OCI-LY7 (cell line): ENCODE measurements at regions not wholly inside any gene's neighbourhood (a gene's known extent, or its start where the extent isn't known, plus 50 kb on each side); places are given as distances from the start of the nearest gene placed in this dataset.

Experiments
- EZH2phosphoT487 ChIP-seq: fragments of 200-600 bp; sonication (generic); IDR thresholded peaks from 2 replicates; pipeline ENCODE4 v1.6.1; 2018; ENCODE audit warnings: low read depth, borderline replicate concordance, mild to moderate bottlenecking, mixed run types, antibody characterized with exemption, low read length, moderate library complexity, mixed read lengths
- TF ChIP-seq, protein P1 (sequence below): fragments of 200-600 bp; sonication (generic); conservative IDR thresholded peaks from 2 replicates; pipeline ENCODE4 v1.5.1; 2014; ENCODE audit warnings: mild to moderate bottlenecking, antibody characterized with exemption, low read length, moderate library complexity, mixed read lengths

DNA sequence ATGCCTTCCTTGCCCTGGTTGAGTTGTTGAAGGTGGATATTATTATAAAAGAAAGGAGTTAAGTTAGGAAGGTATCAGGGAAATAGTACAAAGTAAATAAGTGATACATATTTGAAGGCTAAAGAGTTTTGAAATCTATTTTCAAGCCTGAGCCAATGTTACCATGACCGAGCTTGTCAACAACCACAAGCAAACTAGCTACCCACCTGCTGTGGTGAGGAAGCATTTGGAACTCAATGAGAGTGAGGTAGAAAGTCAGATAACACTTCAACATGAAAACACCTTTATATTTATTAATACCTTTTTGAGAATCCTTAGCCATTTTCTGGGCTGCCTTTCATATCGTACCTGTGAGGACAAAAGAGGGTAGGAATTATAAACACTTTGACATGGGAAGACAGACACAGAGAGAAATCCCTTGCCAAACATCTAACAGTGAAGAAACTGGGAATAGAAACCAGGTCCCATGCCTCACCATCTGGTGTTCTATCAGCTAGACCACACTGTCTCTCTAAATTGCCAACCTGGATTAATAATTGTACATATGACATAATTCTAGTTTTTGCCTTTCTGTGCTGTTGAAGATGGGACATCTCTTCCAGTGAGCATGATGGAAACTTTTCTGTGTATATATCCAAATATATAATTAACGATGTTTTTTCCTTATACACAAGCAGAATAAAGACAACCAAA, 606.4 kb upstream of the NR3C2 start:
- TF ChIP-seq, protein P1, sequence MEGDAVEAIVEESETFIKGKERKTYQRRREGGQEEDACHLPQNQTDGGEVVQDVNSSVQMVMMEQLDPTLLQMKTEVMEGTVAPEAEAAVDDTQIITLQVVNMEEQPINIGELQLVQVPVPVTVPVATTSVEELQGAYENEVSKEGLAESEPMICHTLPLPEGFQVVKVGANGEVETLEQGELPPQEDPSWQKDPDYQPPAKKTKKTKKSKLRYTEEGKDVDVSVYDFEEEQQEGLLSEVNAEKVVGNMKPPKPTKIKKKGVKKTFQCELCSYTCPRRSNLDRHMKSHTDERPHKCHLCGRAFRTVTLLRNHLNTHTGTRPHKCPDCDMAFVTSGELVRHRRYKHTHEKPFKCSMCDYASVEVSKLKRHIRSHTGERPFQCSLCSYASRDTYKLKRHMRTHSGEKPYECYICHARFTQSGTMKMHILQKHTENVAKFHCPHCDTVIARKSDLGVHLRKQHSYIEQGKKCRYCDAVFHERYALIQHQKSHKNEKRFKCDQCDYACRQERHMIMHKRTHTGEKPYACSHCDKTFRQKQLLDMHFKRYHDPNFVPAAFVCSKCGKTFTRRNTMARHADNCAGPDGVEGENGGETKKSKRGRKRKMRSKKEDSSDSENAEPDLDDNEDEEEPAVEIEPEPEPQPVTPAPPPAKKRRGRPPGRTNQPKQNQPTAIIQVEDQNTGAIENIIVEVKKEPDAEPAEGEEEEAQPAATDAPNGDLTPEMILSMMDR, result no peak
- TF ChIP-seq EZH2phosphoT487, result no peak
